ENCODE measurements at regions not wholly inside any gene's neighbourhood (a gene's known extent, or its start where the extent isn't known, plus 50 kb on each side); places are given as distances from the start of the nearest gene placed in this dataset.

DNA sequence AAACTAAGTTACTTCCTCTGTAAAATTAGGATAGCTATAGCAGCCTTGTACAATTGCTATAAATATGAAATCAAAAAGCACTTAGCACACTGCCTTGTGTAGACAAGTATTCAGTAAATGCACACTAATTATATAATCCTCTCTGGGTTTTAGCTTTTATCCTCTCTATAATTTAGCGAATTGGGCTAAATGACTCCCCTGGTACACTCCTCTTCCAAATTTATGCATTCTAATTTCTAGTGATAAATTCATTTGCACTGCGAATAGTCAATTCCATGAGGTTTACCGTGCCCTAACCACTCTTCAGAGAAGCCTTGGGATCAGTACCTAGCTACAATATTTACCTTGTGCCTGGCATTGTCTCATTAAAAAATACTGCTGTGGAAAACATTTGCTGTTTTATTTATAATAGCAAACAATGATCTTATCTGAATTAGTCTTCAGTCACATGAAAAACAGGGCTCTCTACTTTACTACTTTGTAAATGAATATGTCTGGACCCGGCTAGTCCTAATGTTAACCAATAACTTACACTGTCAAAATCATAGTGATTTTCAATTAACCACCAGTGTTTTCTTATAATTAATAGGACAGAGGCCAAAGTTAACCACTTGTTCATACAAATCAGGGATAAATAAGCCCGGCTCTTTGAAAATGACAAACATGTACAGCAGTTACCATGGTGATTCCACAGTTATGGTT lies 577.9 kb downstream of the IPMK start:
- no peak for TF ChIP-seq MTF2 (CRISPR knock-in tag; IDR thresholded peaks at IDR 0.05; ENCODE audit: borderline replicate concordance)
- no peak for TF ChIP-seq TAF1 (CRISPR knock-in tag; IDR thresholded peaks at IDR 0.05)
- TF ChIP-seq CTCF (CRISPR knock-in tag; IDR thresholded peaks at IDR 0.05) = no peak
- TF ChIP-seq POLR2A (IDR thresholded peaks at IDR 0.05; ENCODE audit: insufficient read depth in 1 of 2, low read depth in 2 of 2, low read length in 2 of 2) = no peak
- no peak for TF ChIP-seq ZFP37 (CRISPR knock-in tag; IDR thresholded peaks at IDR 0.05; ENCODE audit: borderline replicate concordance)
- TF ChIP-seq, protein P1, sequence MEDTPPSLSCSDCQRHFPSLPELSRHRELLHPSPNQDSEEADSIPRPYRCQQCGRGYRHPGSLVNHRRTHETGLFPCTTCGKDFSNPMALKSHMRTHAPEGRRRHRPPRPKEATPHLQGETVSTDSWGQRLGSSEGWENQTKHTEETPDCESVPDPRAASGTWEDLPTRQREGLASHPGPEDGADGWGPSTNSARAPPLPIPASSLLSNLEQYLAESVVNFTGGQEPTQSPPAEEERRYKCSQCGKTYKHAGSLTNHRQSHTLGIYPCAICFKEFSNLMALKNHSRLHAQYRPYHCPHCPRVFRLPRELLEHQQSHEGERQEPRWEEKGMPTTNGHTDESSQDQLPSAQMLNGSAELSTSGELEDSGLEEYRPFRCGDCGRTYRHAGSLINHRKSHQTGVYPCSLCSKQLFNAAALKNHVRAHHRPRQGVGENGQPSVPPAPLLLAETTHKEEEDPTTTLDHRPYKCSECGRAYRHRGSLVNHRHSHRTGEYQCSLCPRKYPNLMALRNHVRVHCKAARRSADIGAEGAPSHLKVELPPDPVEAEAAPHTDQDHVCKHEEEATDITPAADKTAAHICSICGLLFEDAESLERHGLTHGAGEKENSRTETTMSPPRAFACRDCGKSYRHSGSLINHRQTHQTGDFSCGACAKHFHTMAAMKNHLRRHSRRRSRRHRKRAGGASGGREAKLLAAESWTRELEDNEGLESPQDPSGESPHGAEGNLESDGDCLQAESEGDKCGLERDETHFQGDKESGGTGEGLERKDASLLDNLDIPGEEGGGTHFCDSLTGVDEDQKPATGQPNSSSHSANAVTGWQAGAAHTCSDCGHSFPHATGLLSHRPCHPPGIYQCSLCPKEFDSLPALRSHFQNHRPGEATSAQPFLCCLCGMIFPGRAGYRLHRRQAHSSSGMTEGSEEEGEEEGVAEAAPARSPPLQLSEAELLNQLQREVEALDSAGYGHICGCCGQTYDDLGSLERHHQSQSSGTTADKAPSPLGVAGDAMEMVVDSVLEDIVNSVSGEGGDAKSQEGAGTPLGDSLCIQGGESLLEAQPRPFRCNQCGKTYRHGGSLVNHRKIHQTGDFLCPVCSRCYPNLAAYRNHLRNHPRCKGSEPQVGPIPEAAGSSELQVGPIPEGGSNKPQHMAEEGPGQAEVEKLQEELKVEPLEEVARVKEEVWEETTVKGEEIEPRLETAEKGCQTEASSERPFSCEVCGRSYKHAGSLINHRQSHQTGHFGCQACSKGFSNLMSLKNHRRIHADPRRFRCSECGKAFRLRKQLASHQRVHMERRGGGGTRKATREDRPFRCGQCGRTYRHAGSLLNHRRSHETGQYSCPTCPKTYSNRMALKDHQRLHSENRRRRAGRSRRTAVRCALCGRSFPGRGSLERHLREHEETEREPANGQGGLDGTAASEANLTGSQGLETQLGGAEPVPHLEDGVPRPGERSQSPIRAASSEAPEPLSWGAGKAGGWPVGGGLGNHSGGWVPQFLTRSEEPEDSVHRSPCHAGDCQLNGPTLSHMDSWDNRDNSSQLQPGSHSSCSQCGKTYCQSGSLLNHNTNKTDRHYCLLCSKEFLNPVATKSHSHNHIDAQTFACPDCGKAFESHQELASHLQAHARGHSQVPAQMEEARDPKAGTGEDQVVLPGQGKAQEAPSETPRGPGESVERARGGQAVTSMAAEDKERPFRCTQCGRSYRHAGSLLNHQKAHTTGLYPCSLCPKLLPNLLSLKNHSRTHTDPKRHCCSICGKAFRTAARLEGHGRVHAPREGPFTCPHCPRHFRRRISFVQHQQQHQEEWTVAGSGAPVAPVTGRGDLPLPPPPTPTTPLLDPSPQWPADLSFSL (CRISPR knock-in tag; IDR thresholded peaks at IDR 0.05) = no peak
- no peak for TF ChIP-seq NBN (conservative IDR thresholded peaks at IDR 0.05)

All from HepG2 (cell line).